Neuronal stem cell (in vitro differentiated cells): ENCODE measurements at regions not wholly inside any gene's neighbourhood (a gene's known extent, or its start where the extent isn't known, plus 50 kb on each side); places are given as distances from the start of the nearest gene placed in this dataset.

Experiments used
- DNase-seq: peaks from one replicate; pipeline ENCODE4 v3.0.0-alpha.2; 2013; ENCODE audit warnings: low spot score
- H2AFZ ChIP-seq: one replicate; pipeline ENCODE4 v1.6.1; 2013; ENCODE audit warnings: mild to moderate bottlenecking, low read length, inconsistent platforms
- H2AK5ac ChIP-seq: 2 replicates; pipeline ENCODE4 v1.6.1; 2013; ENCODE audit warnings: low read depth, mild to moderate bottlenecking, inconsistent platforms, low read length, moderate library complexity, mixed read lengths
- H2BK120ac ChIP-seq: 2 replicates; pipeline ENCODE4 v1.6.1; 2013; ENCODE audit warnings: low read depth, mild to moderate bottlenecking, inconsistent platforms, low read length, moderate library complexity, mixed read lengths
- H2BK12ac ChIP-seq: one replicate; pipeline ENCODE4 v1.6.1; 2013; ENCODE audit warnings: low read length, inconsistent platforms
- H2BK15ac ChIP-seq: 2 replicates; pipeline ENCODE4 v1.6.1; 2013; ENCODE audit warnings: mild to moderate bottlenecking, low read length, inconsistent platforms, mixed read lengths
- H2BK5ac ChIP-seq: one replicate; pipeline ENCODE4 v1.6.1; 2013; ENCODE audit warnings: inconsistent platforms, mild to moderate bottlenecking, low read length, moderate library complexity
- H3K14ac ChIP-seq: one replicate; pipeline ENCODE4 v1.6.1; 2013; ENCODE audit warnings: low read length, inconsistent platforms
- H3K18ac ChIP-seq: 2 replicates; pipeline ENCODE4 v1.6.1; 2013; ENCODE audit warnings: low read length, inconsistent platforms
- H3K23ac ChIP-seq: 2 replicates; pipeline ENCODE4 v1.6.1; 2013; ENCODE audit warnings: low read depth, mild to moderate bottlenecking, mixed read lengths, low read length, inconsistent platforms; ENCODE audit not compliant: poor library complexity
- H3K27ac ChIP-seq: replicated peaks from 3 replicates; pipeline ENCODE4 v1.5.1; 2013; ENCODE audit warnings: low read length, inconsistent platforms
- H3K27me3 ChIP-seq, 3 experiments: 2 replicates each; pipeline ENCODE4 v1.6.1; 2013; ENCODE audit warnings: low read length in 3 of 3, mild to moderate bottlenecking in 2 of 3, inconsistent platforms in 1 of 3, low read depth in 1 of 3, mixed read lengths in 1 of 3, moderate library complexity in 1 of 3; ENCODE audit not compliant: control insufficient read depth in 3 of 3, insufficient read depth in 3 of 3
- H3K36me3 ChIP-seq, 2 donors: replicated peaks in 1 of 2; 2 replicates each; pipeline ENCODE4 v1.6.1; 2013; ENCODE audit warnings: low read length in 2 of 2; ENCODE audit not compliant: control insufficient read depth in 2 of 2, insufficient read depth in 2 of 2
- H3K4ac ChIP-seq: 2 replicates; pipeline ENCODE4 v1.6.1; 2013; ENCODE audit warnings: inconsistent platforms, mild to moderate bottlenecking, low read length, moderate library complexity
- H3K4me1 ChIP-seq, 2 donors: 1 replicate in 1 of 2; 2 replicates in 1 of 2; pipeline ENCODE4 v1.6.1; 2013; ENCODE audit warnings: low read length in 2 of 2, low read depth in 1 of 2; ENCODE audit not compliant: control insufficient read depth in 2 of 2, insufficient read depth in 1 of 2
- H3K4me2 ChIP-seq: one replicate; pipeline ENCODE4 v1.6.1; 2013; ENCODE audit warnings: mild to moderate bottlenecking, low read length, inconsistent platforms; ENCODE audit not compliant: insufficient read depth, poor library complexity, severe bottlenecking
- H3K4me3 ChIP-seq, 2 donors: 2 replicates each; pipeline ENCODE4 v1.5.1; 2013; ENCODE audit warnings: low read length in 2 of 2, mild to moderate bottlenecking in 2 of 2, inconsistent platforms in 1 of 2, moderate library complexity in 1 of 2
- H3K79me1 ChIP-seq: one replicate; pipeline ENCODE4 v1.6.1; 2013; ENCODE audit warnings: low read depth, mild to moderate bottlenecking, inconsistent platforms, low read length, moderate library complexity
- H3K9ac ChIP-seq: one replicate; pipeline ENCODE4 v1.6.1; 2013; ENCODE audit warnings: mild to moderate bottlenecking, low read depth, low read length, inconsistent platforms; ENCODE audit not compliant: poor library complexity
- H3K9me3 ChIP-seq, 2 donors: replicated peaks in 1 of 2; 2 replicates each; pipeline versions ENCODE3 to v1.6.1; 2013; ENCODE audit warnings: low read length in 2 of 2, mild to moderate bottlenecking in 2 of 2, inconsistent platforms in 1 of 2, low read depth in 1 of 2, mixed read lengths in 1 of 2, moderate library complexity in 1 of 2; ENCODE audit not compliant: control insufficient read depth in 2 of 2, insufficient read depth in 1 of 2
- H4K8ac ChIP-seq: one replicate; pipeline ENCODE4 v1.6.1; 2013; ENCODE audit warnings: low read depth, mild to moderate bottlenecking, inconsistent platforms, low read length, moderate library complexity
- H4K91ac ChIP-seq: one replicate; pipeline ENCODE4 v1.6.1; 2013; ENCODE audit warnings: low read length, low read depth, mild to moderate bottlenecking, inconsistent platforms; ENCODE audit not compliant: poor library complexity
- WGBS, 2 donors: extraction: QIAGEN DNeasy Blood & Tissue Kit; methylation state at CpG; one replicate each; pipeline ENCODE4 v1.1.7; 2013; ENCODE audit warnings: missing lambda C conversion rate in 2 of 2, mixed read lengths in 1 of 2; ENCODE audit not compliant: insufficient read length in 2 of 2, insufficient replicate concordance in 1 of 2; ENCODE audit errors: extremely low coverage in 2 of 2; 5-methylcytosine and 5-hydroxymethylcytosine counted together

- H2AK5ac ChIP-seq = no peak overlapping the region
- H3K36me3 ChIP-seq = no peaks in the 10 kb centered on the region
- peaks cover 0 to 7% of the 10 kb centered on the region in 2 donors for H3K4me1 ChIP-seq
- WGBS, 2 donors = no CpG with 5 or more reads among the region's 4 CpGs
- no peak overlapping the region for H3K4me2 ChIP-seq
- no peaks in the 10 kb centered on the region for H3K9me3 ChIP-seq
- no peak overlapping the region for H3K27ac ChIP-seq
- no peak for DNase-seq
- H2BK12ac ChIP-seq = no peak overlapping the region
- no peaks in the 10 kb centered on the region for H3K79me1 ChIP-seq
- no peak overlapping the region for H2BK120ac ChIP-seq
- no peak overlapping the region for H3K23ac ChIP-seq
- H3K27me3 ChIP-seq = no peaks in the 10 kb centered on the region
- H3K9ac ChIP-seq = no peak overlapping the region
- no peak overlapping the region for H3K4ac ChIP-seq
- no peak overlapping the region for H4K91ac ChIP-seq
- no peak overlapping the region for H3K18ac ChIP-seq
- peak overlapping the region; percentile 46 for H2AFZ ChIP-seq
- no peak overlapping the region for H3K14ac ChIP-seq
- no peak overlapping the region for H3K4me3 ChIP-seq
- no peak overlapping the region for H2BK15ac ChIP-seq
- H2BK5ac ChIP-seq = no peak overlapping the region
- no peak overlapping the region for H4K8ac ChIP-seq
These were observed 376.4 kb upstream of the NFE2L3 start for GRCh38 chr7:25775570-25775969.

GRCh38 chr7:25775999-25776743 is 375.8 kb upstream of the NFE2L3 start:
- H3K36me3 ChIP-seq = no peaks in the 10 kb centered on the region
- H3K18ac ChIP-seq = no peak overlapping the region
- no peaks in the 10 kb centered on the region for H3K79me1 ChIP-seq
- DNase-seq = no peak
- no peak overlapping the region for H4K8ac ChIP-seq
- no peak overlapping the region for H2BK120ac ChIP-seq
- H2BK15ac ChIP-seq = no peak overlapping the region
- H2BK12ac ChIP-seq = no peak overlapping the region
- H2AK5ac ChIP-seq = no peak overlapping the region
- H3K4me2 ChIP-seq = no peak overlapping the region
- no peaks in the 10 kb centered on the region for H3K27me3 ChIP-seq
- no peak overlapping the region for H3K4ac ChIP-seq
- H3K14ac ChIP-seq = no peak overlapping the region
- H3K27ac ChIP-seq = no peak overlapping the region
- no peak overlapping the region for H4K91ac ChIP-seq
- H2AFZ ChIP-seq = peak overlapping the region; percentile 46
- no peak overlapping the region for H3K4me3 ChIP-seq
- no CpG with 5 or more reads among the region's 3 CpGs for WGBS, 2 donors
- H3K9me3 ChIP-seq = no peaks in the 10 kb centered on the region
- no peak overlapping the region for H3K9ac ChIP-seq
- no peak overlapping the region for H3K23ac ChIP-seq
- H3K4me1 ChIP-seq = peaks cover 0 to 7% of the 10 kb centered on the region in 2 donors
- H2BK5ac ChIP-seq = no peak overlapping the region

- no peak overlapping the region for H3K4me2 ChIP-seq
- H2AK5ac ChIP-seq = no peak overlapping the region
- H4K8ac ChIP-seq = no peak overlapping the region
- H3K14ac ChIP-seq = no peak overlapping the region
- no peak overlapping the region for H3K4ac ChIP-seq
- H3K79me1 ChIP-seq = no peaks in the 10 kb centered on the region
- H3K23ac ChIP-seq = no peak overlapping the region
- H3K27ac ChIP-seq = no peak overlapping the region
- H2AFZ ChIP-seq = no peak overlapping the region
- H3K18ac ChIP-seq = no peak overlapping the region
- H3K4me1 ChIP-seq = peaks cover 0 to 7% of the 10 kb centered on the region in 2 donors
- no peak overlapping the region for H4K91ac ChIP-seq
- H3K36me3 ChIP-seq = no peaks in the 10 kb centered on the region
- no peak overlapping the region for H2BK15ac ChIP-seq
- no peaks in the 10 kb centered on the region for H3K9me3 ChIP-seq
- no peak overlapping the region for H2BK5ac ChIP-seq
- DNase-seq = no peak
- H3K27me3 ChIP-seq = no peaks in the 10 kb centered on the region
- no peak overlapping the region for H2BK120ac ChIP-seq
- no peak overlapping the region for H3K4me3 ChIP-seq
- no peak overlapping the region for H3K9ac ChIP-seq
- no CpG with 5 or more reads among the region's 1 CpG for WGBS, 2 donors
- no peak overlapping the region for H2BK12ac ChIP-seq
These were observed 375.3 kb upstream of the NFE2L3 start for GRCh38 chr7:25776744-25777123.

- Histone ChIP-seq H3K4me1 (peaks cover 0 to 7% of the 10 kb centered on the region in 2 donors), H3K18ac (no peak overlapping the region), H2AFZ (peak overlapping the region; percentile 57), H4K91ac (no peak overlapping the region), H3K79me1 (no peaks in the 10 kb centered on the region), H3K14ac (no peak overlapping the region), H2BK5ac (no peak overlapping the region), H4K8ac (no peak overlapping the region), H3K9ac (no peak overlapping the region), H3K23ac (no peak overlapping the region), H2BK120ac (no peak overlapping the region), H3K36me3 (no peaks in the 10 kb centered on the region), H3K4ac (no peak overlapping the region), H2BK12ac (no peak overlapping the region), H2AK5ac (no peak overlapping the region), H3K4me2 (no peak overlapping the region), H2BK15ac (no peak overlapping the region), H3K27me3 (no peaks in the 10 kb centered on the region), H3K9me3 (no peaks in the 10 kb centered on the region), H3K27ac (no peak overlapping the region), H3K4me3 (no peak overlapping the region)
- WGBS, 2 donors = no CpG with 5 or more reads among the region's 11 CpGs
- no peak for DNase-seq
These were observed 373.9 kb upstream of the NFE2L3 start for GRCh38 chr7:25777969-25778708.
